ENCODE measurements at regions not wholly inside any gene's neighbourhood (a gene's known extent, or its start where the extent isn't known, plus 50 kb on each side); places are given as distances from the start of the nearest gene placed in this dataset.
"Not testable (repeated sequence)": the region's sequence is repeated elsewhere in the genome, so short reads cannot be mapped to it uniquely, and the experiment has no call there.

GRCh38 chr14:45766247-45766646 is 513.2 kb upstream of the MIS18BP1 start:
- H3K27me3 ChIP-seq, result no peaks in the 10 kb centered on the region
- no peaks in the 10 kb centered on the region for H3K36me3 ChIP-seq
- intact Hi-C loops (cut with DNase I), result no loop called here
- TF ChIP-seq POLR2A (IDR thresholded peaks at IDR 0.05) (no peak), POLR2AphosphoS5 (IDR thresholded peaks at IDR 0.05; ENCODE audit: insufficient read depth in 1 of 2, low read depth in 1 of 2) (no peak), CTCF (IDR thresholded peaks at IDR 0.05) (no peak)
- no peak for DNase-seq (ENCODE audit: extremely low spot score in 2 of 2)
- no peak overlapping the region for H3K27ac ChIP-seq
- no peak overlapping the region for H3K4me3 ChIP-seq
- H3K9me3 ChIP-seq, result no peaks in the 10 kb centered on the region
- H3K4me1 ChIP-seq, result no peaks in the 10 kb centered on the region

- no peak for DNase-seq (ENCODE audit: extremely low spot score in 2 of 2)
- intact Hi-C loops (cut with DNase I), result no loop called here
- Histone ChIP-seq H3K36me3 (no peaks in the 10 kb centered on the region), H3K4me3 (no peak overlapping the region), H3K9me3 (no peaks in the 10 kb centered on the region), H3K4me1 (no peaks in the 10 kb centered on the region), H3K27ac (no peak overlapping the region), H3K27me3 (no peaks in the 10 kb centered on the region)
- TF ChIP-seq POLR2A (IDR thresholded peaks at IDR 0.05) (no peak), POLR2AphosphoS5 (IDR thresholded peaks at IDR 0.05; ENCODE audit: insufficient read depth in 1 of 2, low read depth in 1 of 2) (no peak), CTCF (IDR thresholded peaks at IDR 0.05) (no peak)
These were observed 504.7 kb upstream of the MIS18BP1 start for GRCh38 chr14:45757655-45758054.

GRCh38 chr14:45756412-45756811 is 503.4 kb upstream of the MIS18BP1 start:
- H3K36me3 ChIP-seq; DNase-seq (ENCODE audit: extremely low spot score in 2 of 2); intact Hi-C loops (cut with DNase I); H3K4me3 ChIP-seq; H3K9me3 ChIP-seq; H3K27me3 ChIP-seq; H3K4me1 ChIP-seq; H3K27ac ChIP-seq: not testable (repeated sequence)

- intact Hi-C loops (cut with DNase I), result no loop called here
- Histone ChIP-seq H3K27ac (no peak overlapping the region), H3K36me3 (no peaks in the 10 kb centered on the region), H3K4me3 (no peak overlapping the region), H3K27me3 (no peaks in the 10 kb centered on the region), H3K9me3 (no peaks in the 10 kb centered on the region), H3K4me1 (no peaks in the 10 kb centered on the region)
- DNase-seq (ENCODE audit: extremely low spot score in 2 of 2), result no peak
- TF ChIP-seq POLR2AphosphoS5 (IDR thresholded peaks at IDR 0.05; ENCODE audit: insufficient read depth in 1 of 2, low read depth in 1 of 2), result no peak
- TF ChIP-seq POLR2A (IDR thresholded peaks at IDR 0.05), result no peak
- no peak for TF ChIP-seq CTCF (IDR thresholded peaks at IDR 0.05)
These were observed 490.9 kb upstream of the MIS18BP1 start for GRCh38 chr14:45743884-45744283.

- DNase-seq (ENCODE audit: extremely low spot score in 2 of 2), result no peak
- Histone ChIP-seq H3K4me3 (no peak overlapping the region), H3K27me3 (no peaks in the 10 kb centered on the region), H3K4me1 (no peaks in the 10 kb centered on the region), H3K36me3 (no peaks in the 10 kb centered on the region), H3K27ac (no peak overlapping the region), H3K9me3 (no peaks in the 10 kb centered on the region)
- intact Hi-C loops (cut with DNase I), result no loop called here
- TF ChIP-seq CTCF (IDR thresholded peaks at IDR 0.05), result no peak
- TF ChIP-seq POLR2AphosphoS5 (IDR thresholded peaks at IDR 0.05; ENCODE audit: insufficient read depth in 1 of 2, low read depth in 1 of 2), result no peak
- no peak for TF ChIP-seq POLR2A (IDR thresholded peaks at IDR 0.05)
These were observed 489.2 kb upstream of the MIS18BP1 start for GRCh38 chr14:45742187-45742586.
